ENCODE measurements at regions not wholly inside any gene's neighbourhood (a gene's known extent, or its start where the extent isn't known, plus 50 kb on each side); places are given as distances from the start of the nearest gene placed in this dataset.

DNA sequence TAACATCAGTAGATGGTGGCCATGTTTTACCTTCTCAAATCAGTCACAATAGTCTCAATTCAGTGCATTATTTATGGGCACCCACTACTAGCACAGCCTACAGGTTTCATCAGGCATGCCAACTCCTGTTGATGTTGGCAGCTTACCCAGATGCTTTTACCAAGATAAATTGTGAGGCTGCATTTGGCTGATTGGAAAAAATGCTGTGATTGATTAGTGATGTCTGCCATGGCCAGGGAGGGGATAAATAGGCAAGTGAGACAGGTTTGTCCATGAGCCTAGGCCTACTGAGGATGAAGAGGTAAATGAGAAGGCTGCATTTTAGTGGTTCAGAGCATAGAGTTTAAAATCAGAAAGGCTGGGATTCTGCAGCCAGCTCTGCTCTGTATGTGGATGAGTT, 227.1 kb downstream of the NFATC2 start:
- TF ChIP-seq, protein P1, sequence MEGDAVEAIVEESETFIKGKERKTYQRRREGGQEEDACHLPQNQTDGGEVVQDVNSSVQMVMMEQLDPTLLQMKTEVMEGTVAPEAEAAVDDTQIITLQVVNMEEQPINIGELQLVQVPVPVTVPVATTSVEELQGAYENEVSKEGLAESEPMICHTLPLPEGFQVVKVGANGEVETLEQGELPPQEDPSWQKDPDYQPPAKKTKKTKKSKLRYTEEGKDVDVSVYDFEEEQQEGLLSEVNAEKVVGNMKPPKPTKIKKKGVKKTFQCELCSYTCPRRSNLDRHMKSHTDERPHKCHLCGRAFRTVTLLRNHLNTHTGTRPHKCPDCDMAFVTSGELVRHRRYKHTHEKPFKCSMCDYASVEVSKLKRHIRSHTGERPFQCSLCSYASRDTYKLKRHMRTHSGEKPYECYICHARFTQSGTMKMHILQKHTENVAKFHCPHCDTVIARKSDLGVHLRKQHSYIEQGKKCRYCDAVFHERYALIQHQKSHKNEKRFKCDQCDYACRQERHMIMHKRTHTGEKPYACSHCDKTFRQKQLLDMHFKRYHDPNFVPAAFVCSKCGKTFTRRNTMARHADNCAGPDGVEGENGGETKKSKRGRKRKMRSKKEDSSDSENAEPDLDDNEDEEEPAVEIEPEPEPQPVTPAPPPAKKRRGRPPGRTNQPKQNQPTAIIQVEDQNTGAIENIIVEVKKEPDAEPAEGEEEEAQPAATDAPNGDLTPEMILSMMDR (conservative IDR thresholded peaks at IDR 0.05 in 1 of 2, IDR thresholded peaks at IDR 0.05 in 1 of 2; ENCODE audit: extremely low read depth in 1 of 2, insufficient read depth in 1 of 2, low read depth in 1 of 2, low read length in 2 of 2), result no peak
- TF ChIP-seq EZH2 (IDR thresholded peaks at IDR 0.05; ENCODE audit: borderline replicate concordance, low read length), result no peak

Measured in mammary epithelial cell (primary cell).